ENCODE measurements at regions not wholly inside any gene's neighbourhood (a gene's known extent, or its start where the extent isn't known, plus 50 kb on each side); places are given as distances from the start of the nearest gene placed in this dataset.

DNA sequence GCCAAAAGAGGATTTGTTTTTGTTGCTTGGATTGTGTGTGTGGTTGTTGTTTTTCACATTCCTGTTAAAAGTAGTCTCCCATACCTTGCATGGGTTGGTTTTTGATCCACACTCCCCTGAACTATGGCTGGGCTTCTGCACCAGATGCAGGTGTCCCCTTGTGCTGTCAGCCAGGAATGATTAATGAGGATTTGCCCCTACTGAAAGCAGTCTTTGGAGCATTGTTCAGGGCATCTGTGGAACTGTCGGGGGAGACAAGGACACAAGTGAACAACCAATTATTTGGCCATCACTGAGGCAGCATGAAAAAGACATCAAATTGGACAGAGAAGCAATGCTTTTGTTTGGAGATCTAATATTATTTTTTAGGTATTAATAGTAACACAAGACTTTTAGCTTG is 373.2 kb upstream of the MMS22L start:
- TF ChIP-seq, protein P1, sequence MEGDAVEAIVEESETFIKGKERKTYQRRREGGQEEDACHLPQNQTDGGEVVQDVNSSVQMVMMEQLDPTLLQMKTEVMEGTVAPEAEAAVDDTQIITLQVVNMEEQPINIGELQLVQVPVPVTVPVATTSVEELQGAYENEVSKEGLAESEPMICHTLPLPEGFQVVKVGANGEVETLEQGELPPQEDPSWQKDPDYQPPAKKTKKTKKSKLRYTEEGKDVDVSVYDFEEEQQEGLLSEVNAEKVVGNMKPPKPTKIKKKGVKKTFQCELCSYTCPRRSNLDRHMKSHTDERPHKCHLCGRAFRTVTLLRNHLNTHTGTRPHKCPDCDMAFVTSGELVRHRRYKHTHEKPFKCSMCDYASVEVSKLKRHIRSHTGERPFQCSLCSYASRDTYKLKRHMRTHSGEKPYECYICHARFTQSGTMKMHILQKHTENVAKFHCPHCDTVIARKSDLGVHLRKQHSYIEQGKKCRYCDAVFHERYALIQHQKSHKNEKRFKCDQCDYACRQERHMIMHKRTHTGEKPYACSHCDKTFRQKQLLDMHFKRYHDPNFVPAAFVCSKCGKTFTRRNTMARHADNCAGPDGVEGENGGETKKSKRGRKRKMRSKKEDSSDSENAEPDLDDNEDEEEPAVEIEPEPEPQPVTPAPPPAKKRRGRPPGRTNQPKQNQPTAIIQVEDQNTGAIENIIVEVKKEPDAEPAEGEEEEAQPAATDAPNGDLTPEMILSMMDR (IDR thresholded peaks at IDR 0.05), result no peak
- TF ChIP-seq POLR2A (IDR thresholded peaks at IDR 0.05), result no peak
- TF ChIP-seq POLR2AphosphoS5 (IDR thresholded peaks at IDR 0.05), result no peak

Measured in sigmoid colon (tissue), 4 donors.